HG03066 (cell line): ENCODE measurements at regions not wholly inside any gene's neighbourhood (a gene's known extent, or its start where the extent isn't known, plus 50 kb on each side); places are given as distances from the start of the nearest gene placed in this dataset.
A peak's percentile ranks its signal among the peaks of the same experiment; 100 is the strongest.
"Not testable (repeated sequence)": the region's sequence is repeated elsewhere in the genome, so short reads cannot be mapped to it uniquely, and the experiment has no call there.

Source experiments
- ATAC-seq: cut with Tn5 transposase; IDR thresholded peaks from one replicate; pipeline ENCODE4 v1.9.1; 2021; ENCODE audit warnings: low read depth; ENCODE audit not compliant: unreplicated experiment

GRCh38 chr13:99074693-99075092 lies 96.8 kb upstream of the DOCK9 start:
- ATAC-seq: no peak

GRCh38 chr13:99075268-99076191 lies 97.7 kb upstream of the DOCK9 start:
- ATAC-seq: peak; percentile 92

GRCh38 chr13:99078017-99078771 lies 100.3 kb upstream of the DOCK9 start:
- ATAC-seq: no peak

- no peak for ATAC-seq
These were observed 102.3 kb upstream of the DOCK9 start for GRCh38 chr13:99080131-99080530.

GRCh38 chr13:99083981-99084380 lies 106.1 kb upstream of the DOCK9 start:
- no peak for ATAC-seq

GRCh38 chr13:99085139-99085807 lies 107.4 kb upstream of the DOCK9 start:
- no peak for ATAC-seq

GRCh38 chr13:99085808-99086266 lies 108.0 kb upstream of the DOCK9 start:
- no peak for ATAC-seq

GRCh38 chr13:99086267-99087097 lies 108.6 kb upstream of the DOCK9 start:
- ATAC-seq: peak; percentile 36

GRCh38 chr13:99087098-99087953 lies 109.5 kb upstream of the DOCK9 start:
- peak; percentile 77 for ATAC-seq

GRCh38 chr13:99087954-99088491 lies 110.2 kb upstream of the DOCK9 start:
- ATAC-seq: peak; percentile 29

- no peak for ATAC-seq
These were observed 106.7 kb upstream of the UBAC2 start for GRCh38 chr13:99093997-99094396.

GRCh38 chr13:99101831-99102230 lies 98.8 kb upstream of the UBAC2 start:
- not testable (repeated sequence) for ATAC-seq

- ATAC-seq: no peak
These were observed 97.1 kb upstream of the UBAC2 start for GRCh38 chr13:99103536-99103935.

GRCh38 chr13:99104396-99104795 lies 96.3 kb upstream of the UBAC2 start:
- no peak for ATAC-seq

- ATAC-seq: no peak
These were observed 95.5 kb upstream of the UBAC2 start for GRCh38 chr13:99105160-99105559.

GRCh38 chr13:99113351-99113750 lies 87.3 kb upstream of the UBAC2 start:
- no peak for ATAC-seq

GRCh38 chr13:99118179-99118578 lies 82.5 kb upstream of the UBAC2 start:
- ATAC-seq: no peak

GRCh38 chr13:99119656-99120055 lies 81.0 kb upstream of the UBAC2 start:
- no peak for ATAC-seq

GRCh38 chr13:99120751-99121150 lies 79.9 kb upstream of the UBAC2 start:
- no peak for ATAC-seq
